ENCODE measurements at regions not wholly inside any gene's neighbourhood (a gene's known extent, or its start where the extent isn't known, plus 50 kb on each side); places are given as distances from the start of the nearest gene placed in this dataset.
"Not testable (repeated sequence)": the region's sequence is repeated elsewhere in the genome, so short reads cannot be mapped to it uniquely, and the experiment has no call there.

- H3K4me1 ChIP-seq (ENCODE audit: control insufficient read depth in 1 of 2, insufficient read depth in 2 of 2, low read length in 2 of 2), result no peaks in the 10 kb centered on the region
- no peaks in the 10 kb centered on the region for H3K36me3 ChIP-seq (ENCODE audit: control insufficient read depth in 1 of 2, insufficient read depth in 2 of 2, low read length in 2 of 2)
- H3K27me3 ChIP-seq (ENCODE audit: low read depth, low read length), result no peaks in the 10 kb centered on the region
Observed at GRCh38 chr2:83370419-83370762, 1088.7 kb downstream of the SUCLG1 start.

GRCh38 chr2:83369601-83370418 lies 1089.3 kb downstream of the SUCLG1 start:
- Histone ChIP-seq H3K27me3 (ENCODE audit: low read depth, low read length) (no peaks in the 10 kb centered on the region), H3K36me3 (ENCODE audit: control insufficient read depth in 1 of 2, insufficient read depth in 2 of 2, low read length in 2 of 2) (no peaks in the 10 kb centered on the region), H3K4me1 (ENCODE audit: control insufficient read depth in 1 of 2, insufficient read depth in 2 of 2, low read length in 2 of 2) (no peaks in the 10 kb centered on the region), H3K4me3 (ENCODE audit: low read depth in 1 of 2, low read length in 2 of 2) (no peak overlapping the region), H3K27ac (ENCODE audit: low read length) (no peak overlapping the region), H3K9me3 (ENCODE audit: control insufficient read depth in 1 of 2, low read length in 2 of 2) (peaks cover 0 to 2% of the 10 kb centered on the region in 2 donors)

More at GRCh38 chr2:83370419-83370762, 1088.7 kb downstream of the SUCLG1 start:
- H3K27ac ChIP-seq (ENCODE audit: low read length), result no peak overlapping the region
- peaks cover 0 to 4% of the 10 kb centered on the region in 2 donors for H3K9me3 ChIP-seq (ENCODE audit: control insufficient read depth in 1 of 2, low read length in 2 of 2)
- H3K4me3 ChIP-seq (ENCODE audit: low read depth in 1 of 2, low read length in 2 of 2), result no peak overlapping the region

- Histone ChIP-seq H3K4me1 (ENCODE audit: control insufficient read depth in 1 of 2, insufficient read depth in 2 of 2, low read length in 2 of 2) (no peaks in the 10 kb centered on the region), H3K27ac (ENCODE audit: low read length) (no peak overlapping the region), H3K4me3 (ENCODE audit: low read depth in 1 of 2, low read length in 2 of 2) (no peak overlapping the region), H3K9me3 (ENCODE audit: control insufficient read depth in 1 of 2, low read length in 2 of 2) (no peaks in the 10 kb centered on the region), H3K36me3 (ENCODE audit: control insufficient read depth in 1 of 2, insufficient read depth in 2 of 2, low read length in 2 of 2) (no peaks in the 10 kb centered on the region), H3K27me3 (ENCODE audit: low read depth, low read length) (no peaks in the 10 kb centered on the region)
Observed at GRCh38 chr2:83368916-83369315, 1090.2 kb downstream of the SUCLG1 start.

GRCh38 chr2:83368461-83368860 lies 1090.6 kb downstream of the SUCLG1 start:
- H3K27me3 ChIP-seq (ENCODE audit: low read depth, low read length), result no peaks in the 10 kb centered on the region
- H3K27ac ChIP-seq (ENCODE audit: low read length), result no peak overlapping the region
- H3K9me3 ChIP-seq (ENCODE audit: control insufficient read depth in 1 of 2, low read length in 2 of 2), result no peaks in the 10 kb centered on the region
- H3K4me3 ChIP-seq (ENCODE audit: low read depth in 1 of 2, low read length in 2 of 2), result no peak overlapping the region
- H3K4me1 ChIP-seq (ENCODE audit: control insufficient read depth in 1 of 2, insufficient read depth in 2 of 2, low read length in 2 of 2), result no peaks in the 10 kb centered on the region
- H3K36me3 ChIP-seq (ENCODE audit: control insufficient read depth in 1 of 2, insufficient read depth in 2 of 2, low read length in 2 of 2), result no peaks in the 10 kb centered on the region

- no peaks in the 10 kb centered on the region for H3K9me3 ChIP-seq (ENCODE audit: control insufficient read depth in 1 of 2, low read length in 2 of 2)
- no peaks in the 10 kb centered on the region for H3K27me3 ChIP-seq (ENCODE audit: low read depth, low read length)
Observed at GRCh38 chr2:83365476-83365875, 1093.6 kb downstream of the SUCLG1 start.

GRCh38 chr2:83364264-83364663 lies 1094.8 kb downstream of the SUCLG1 start:
- Histone ChIP-seq H3K36me3 (ENCODE audit: control insufficient read depth in 1 of 2, insufficient read depth in 2 of 2, low read length in 2 of 2) (no peaks in the 10 kb centered on the region), H3K27me3 (ENCODE audit: low read depth, low read length) (no peaks in the 10 kb centered on the region), H3K27ac (ENCODE audit: low read length) (no peak overlapping the region), H3K9me3 (ENCODE audit: control insufficient read depth in 1 of 2, low read length in 2 of 2) (no peaks in the 10 kb centered on the region), H3K4me3 (ENCODE audit: low read depth in 1 of 2, low read length in 2 of 2) (no peak overlapping the region), H3K4me1 (ENCODE audit: control insufficient read depth in 1 of 2, insufficient read depth in 2 of 2, low read length in 2 of 2) (no peaks in the 10 kb centered on the region)

More at GRCh38 chr2:83365476-83365875, 1093.6 kb downstream of the SUCLG1 start:
- no peaks in the 10 kb centered on the region for H3K4me1 ChIP-seq (ENCODE audit: control insufficient read depth in 1 of 2, insufficient read depth in 2 of 2, low read length in 2 of 2)
- no peaks in the 10 kb centered on the region for H3K36me3 ChIP-seq (ENCODE audit: control insufficient read depth in 1 of 2, insufficient read depth in 2 of 2, low read length in 2 of 2)
- no peak overlapping the region for H3K4me3 ChIP-seq (ENCODE audit: low read depth in 1 of 2, low read length in 2 of 2)
- no peak overlapping the region for H3K27ac ChIP-seq (ENCODE audit: low read length)

GRCh38 chr2:83363138-83363537 lies 1095.9 kb downstream of the SUCLG1 start:
- not testable (repeated sequence) for H3K36me3 ChIP-seq (ENCODE audit: control insufficient read depth in 1 of 2, insufficient read depth in 2 of 2, low read length in 2 of 2); H3K27ac ChIP-seq (ENCODE audit: low read length)

GRCh38 chr2:83359336-83359735 lies 1099.7 kb downstream of the SUCLG1 start:
- no peaks in the 10 kb centered on the region for H3K36me3 ChIP-seq (ENCODE audit: control insufficient read depth in 1 of 2, insufficient read depth in 2 of 2, low read length in 2 of 2)
- no peak overlapping the region for H3K4me3 ChIP-seq (ENCODE audit: low read depth in 1 of 2, low read length in 2 of 2)
- no peaks in the 10 kb centered on the region for H3K9me3 ChIP-seq (ENCODE audit: control insufficient read depth in 1 of 2, low read length in 2 of 2)
- H3K27me3 ChIP-seq (ENCODE audit: low read depth, low read length), result no peaks in the 10 kb centered on the region
- no peak overlapping the region for H3K27ac ChIP-seq (ENCODE audit: low read length)
- H3K4me1 ChIP-seq (ENCODE audit: control insufficient read depth in 1 of 2, insufficient read depth in 2 of 2, low read length in 2 of 2), result no peaks in the 10 kb centered on the region

More at GRCh38 chr2:83363138-83363537, 1095.9 kb downstream of the SUCLG1 start:
- not testable (repeated sequence) for H3K4me3 ChIP-seq (ENCODE audit: low read depth in 1 of 2, low read length in 2 of 2); H3K9me3 ChIP-seq (ENCODE audit: control insufficient read depth in 1 of 2, low read length in 2 of 2); H3K4me1 ChIP-seq (ENCODE audit: control insufficient read depth in 1 of 2, insufficient read depth in 2 of 2, low read length in 2 of 2); H3K27me3 ChIP-seq (ENCODE audit: low read depth, low read length)

GRCh38 chr2:83342860-83343329 lies 1116.2 kb downstream of the SUCLG1 start:
- H3K27me3 ChIP-seq (ENCODE audit: low read depth, low read length), result no peaks in the 10 kb centered on the region
- no peaks in the 10 kb centered on the region for H3K4me1 ChIP-seq (ENCODE audit: control insufficient read depth in 1 of 2, insufficient read depth in 2 of 2, low read length in 2 of 2)
- no peak overlapping the region for H3K4me3 ChIP-seq (ENCODE audit: low read depth in 1 of 2, low read length in 2 of 2)
- H3K36me3 ChIP-seq (ENCODE audit: control insufficient read depth in 1 of 2, insufficient read depth in 2 of 2, low read length in 2 of 2), result no peaks in the 10 kb centered on the region
- no peak overlapping the region for H3K27ac ChIP-seq (ENCODE audit: low read length)
- no peaks in the 10 kb centered on the region for H3K9me3 ChIP-seq (ENCODE audit: control insufficient read depth in 1 of 2, low read length in 2 of 2)

GRCh38 chr2:83340424-83340823 lies 1118.7 kb downstream of the SUCLG1 start:
- Histone ChIP-seq H3K27me3 (ENCODE audit: low read depth, low read length) (no peaks in the 10 kb centered on the region), H3K36me3 (ENCODE audit: control insufficient read depth in 1 of 2, insufficient read depth in 2 of 2, low read length in 2 of 2) (no peaks in the 10 kb centered on the region), H3K9me3 (ENCODE audit: control insufficient read depth in 1 of 2, low read length in 2 of 2) (no peaks in the 10 kb centered on the region), H3K27ac (ENCODE audit: low read length) (no peak overlapping the region), H3K4me1 (ENCODE audit: control insufficient read depth in 1 of 2, insufficient read depth in 2 of 2, low read length in 2 of 2) (no peaks in the 10 kb centered on the region), H3K4me3 (ENCODE audit: low read depth in 1 of 2, low read length in 2 of 2) (no peak overlapping the region)

- H3K4me3 ChIP-seq (ENCODE audit: low read depth in 1 of 2, low read length in 2 of 2); H3K36me3 ChIP-seq (ENCODE audit: control insufficient read depth in 1 of 2, insufficient read depth in 2 of 2, low read length in 2 of 2); H3K9me3 ChIP-seq (ENCODE audit: control insufficient read depth in 1 of 2, low read length in 2 of 2); H3K27ac ChIP-seq (ENCODE audit: low read length); H3K4me1 ChIP-seq (ENCODE audit: control insufficient read depth in 1 of 2, insufficient read depth in 2 of 2, low read length in 2 of 2); H3K27me3 ChIP-seq (ENCODE audit: low read depth, low read length): not testable (repeated sequence)
Observed at GRCh38 chr2:83339942-83340341, 1119.1 kb downstream of the SUCLG1 start.

- Histone ChIP-seq H3K4me3 (ENCODE audit: low read depth in 1 of 2, low read length in 2 of 2) (no peak overlapping the region), H3K27me3 (ENCODE audit: low read depth, low read length) (no peaks in the 10 kb centered on the region), H3K36me3 (ENCODE audit: control insufficient read depth in 1 of 2, insufficient read depth in 2 of 2, low read length in 2 of 2) (no peaks in the 10 kb centered on the region), H3K27ac (ENCODE audit: low read length) (no peak overlapping the region), H3K4me1 (ENCODE audit: control insufficient read depth in 1 of 2, insufficient read depth in 2 of 2, low read length in 2 of 2) (no peaks in the 10 kb centered on the region), H3K9me3 (ENCODE audit: control insufficient read depth in 1 of 2, low read length in 2 of 2) (no peaks in the 10 kb centered on the region)
Observed at GRCh38 chr2:83331810-83332209, 1127.3 kb downstream of the SUCLG1 start.

Measured in muscle layer of duodenum (tissue), 2 donors.